DOHH2 (cell line): ENCODE measurements at regions not wholly inside any gene's neighbourhood (a gene's known extent, or its start where the extent isn't known, plus 50 kb on each side); places are given as distances from the start of the nearest gene placed in this dataset.

Experiments used
- EZH2phosphoT487 ChIP-seq: fragments of 200-600 bp; sonication (generic); IDR thresholded peaks from 2 replicates; pipeline ENCODE4 v1.6.1; 2017; ENCODE audit warnings: borderline replicate concordance, mild to moderate bottlenecking, antibody characterized with exemption, low read length, moderate library complexity, mixed read lengths
- TF ChIP-seq, protein P1 (sequence below): fragments of 200-600 bp; sonication (generic); IDR thresholded peaks from one replicate; pipeline ENCODE4 v1.5.1; 2014; ENCODE audit warnings: antibody characterized with exemption, mild to moderate bottlenecking, low read depth, low read length; ENCODE audit not compliant: poor library complexity, severe bottlenecking

DNA sequence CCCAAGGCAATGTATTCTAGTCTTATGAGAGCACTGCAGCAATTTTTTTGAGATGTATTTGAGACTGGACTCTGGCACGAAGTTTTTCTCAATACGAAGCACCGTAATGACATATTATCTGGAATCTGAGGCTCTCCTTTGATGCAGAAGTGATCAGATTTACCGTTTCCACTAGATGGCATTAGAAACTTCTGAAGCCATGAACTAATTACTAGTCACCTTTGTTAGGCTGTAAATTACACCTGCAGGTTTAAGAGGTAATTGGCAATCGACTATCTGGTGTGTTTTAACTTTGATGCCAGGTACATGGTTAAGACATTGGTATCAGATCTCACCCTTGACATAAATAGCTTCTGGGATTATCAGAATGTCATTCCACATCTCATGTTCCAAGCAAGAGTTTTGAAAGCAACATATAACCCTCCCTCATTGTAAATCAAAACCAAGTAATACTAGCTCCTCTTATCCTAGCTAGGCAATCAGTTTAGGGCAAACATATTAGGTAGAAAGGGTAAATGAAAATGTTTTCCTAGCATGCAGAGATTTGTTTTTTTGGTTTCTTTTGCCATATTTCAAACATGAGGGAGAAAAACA lies 254.6 kb upstream of the SPRED2 start:
- TF ChIP-seq, protein P1, sequence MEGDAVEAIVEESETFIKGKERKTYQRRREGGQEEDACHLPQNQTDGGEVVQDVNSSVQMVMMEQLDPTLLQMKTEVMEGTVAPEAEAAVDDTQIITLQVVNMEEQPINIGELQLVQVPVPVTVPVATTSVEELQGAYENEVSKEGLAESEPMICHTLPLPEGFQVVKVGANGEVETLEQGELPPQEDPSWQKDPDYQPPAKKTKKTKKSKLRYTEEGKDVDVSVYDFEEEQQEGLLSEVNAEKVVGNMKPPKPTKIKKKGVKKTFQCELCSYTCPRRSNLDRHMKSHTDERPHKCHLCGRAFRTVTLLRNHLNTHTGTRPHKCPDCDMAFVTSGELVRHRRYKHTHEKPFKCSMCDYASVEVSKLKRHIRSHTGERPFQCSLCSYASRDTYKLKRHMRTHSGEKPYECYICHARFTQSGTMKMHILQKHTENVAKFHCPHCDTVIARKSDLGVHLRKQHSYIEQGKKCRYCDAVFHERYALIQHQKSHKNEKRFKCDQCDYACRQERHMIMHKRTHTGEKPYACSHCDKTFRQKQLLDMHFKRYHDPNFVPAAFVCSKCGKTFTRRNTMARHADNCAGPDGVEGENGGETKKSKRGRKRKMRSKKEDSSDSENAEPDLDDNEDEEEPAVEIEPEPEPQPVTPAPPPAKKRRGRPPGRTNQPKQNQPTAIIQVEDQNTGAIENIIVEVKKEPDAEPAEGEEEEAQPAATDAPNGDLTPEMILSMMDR: no peak
- TF ChIP-seq EZH2phosphoT487: no peak
